K562 (cell line): ENCODE measurements at regions not wholly inside any gene's neighbourhood (a gene's known extent, or its start where the extent isn't known, plus 50 kb on each side); places are given as distances from the start of the nearest gene placed in this dataset.

Experiments used
- ATAC-seq: fragments of 200-7000 bp; cut with Tn5 transposase; 3 replicates; pipeline ENCODE4 v1.9.1; 2020; ENCODE audit warnings: moderate library complexity
- BruUV-seq: library from RNA; stranded (reverse); fragments of 400-500 nt; replicated peaks from 2 replicates; lab custom pipeline; 2021; lab: Mats Ljungman, UMichigan
- CTCF ChIA-PET: fragments of 300-600 bp; formaldehyde crosslinking; extraction: SDS; loops from one replicate; lab custom pipeline; 2021; ENCODE audit warnings: low intra/inter-chr PET ratio; lab: Yijun Ruan, JAX
- POLR2A ChIA-PET: fragments of 300-600, 350-650 bp; sonication (Branson Sonifier 250); formaldehyde crosslinking; extraction: SDS; loops from one replicate; lab custom pipeline; 2021; ENCODE audit warnings: antibody characterized with exemption, inconsistent platforms; lab: Yijun Ruan, JAX
- DNase-seq, 4 experiments: peaks; one replicate each; pipeline versions ENCODE4 v3.0.0 to v3.0.0-alpha.2; 2011 to 2018; ENCODE audit warnings: low spot score in 3 of 4, mixed read lengths in 3 of 4; ENCODE audit errors: extremely low read depth in 1 of 4
- FAIRE-seq: peaks from 2 replicates; lab custom pipeline; 2011; peaks lifted over from hg19 to GRCh38; lab: Jason Lieb, UNC
- H2AFZ ChIP-seq: 2 replicates; pipeline ENCODE4 v1.6.0; 2011; ENCODE audit warnings: low read depth, low read length, control low read depth, inconsistent platforms
- H3K27ac ChIP-seq: fragments of 200-600 bp; 3 replicates; pipeline ENCODE4 v1.8.0; 2011; ENCODE audit warnings: low read depth, mild to moderate bottlenecking, control low read depth, inconsistent platforms, low read length, moderate library complexity, mixed read lengths; ENCODE audit errors: extremely low read depth
- H3K27me3 ChIP-seq, 2 experiments: fragments of 300-600 bp in 1 of 2; 2 replicates in 1 of 2; 3 replicates in 1 of 2; pipeline versions ENCODE4 v1.6.0 to v1.8.0; 2011; ENCODE audit warnings: inconsistent platforms in 2 of 2, low read length in 2 of 2, mild to moderate bottlenecking in 1 of 2, mixed read lengths in 1 of 2, moderate library complexity in 1 of 2; ENCODE audit not compliant: control insufficient read depth in 2 of 2, insufficient read depth in 2 of 2
- H3K36me3 ChIP-seq: fragments of 300-600 bp; 3 replicates; pipeline ENCODE4 v1.8.0; 2011; ENCODE audit warnings: mild to moderate bottlenecking, low read length, inconsistent platforms; ENCODE audit not compliant: control insufficient read depth, insufficient read depth
- H3K4me1 ChIP-seq, 2 experiments: fragments of 200-600 bp in 1 of 2; replicated peaks in 1 of 2; 2 replicates in 1 of 2; 3 replicates in 1 of 2; pipeline versions ENCODE4 v1.5.1 to v1.8.0; 2011; ENCODE audit warnings: inconsistent platforms in 2 of 2, low read length in 2 of 2, mild to moderate bottlenecking in 1 of 2, mixed read lengths in 1 of 2, moderate library complexity in 1 of 2; ENCODE audit not compliant: control insufficient read depth in 2 of 2, insufficient read depth in 2 of 2
- H3K4me2 ChIP-seq: 2 replicates; pipeline ENCODE4 v1.6.1; 2011; ENCODE audit warnings: low read length, control low read depth, inconsistent platforms, mixed read lengths; ENCODE audit not compliant: insufficient read depth
- H3K4me3 ChIP-seq: fragments of 200-600 bp; sonication (generic), shearing (Covaris generic); 2 replicates; pipeline ENCODE4 v1.5.1; 2016; ENCODE audit warnings: control low read depth, inconsistent platforms
- H3K79me2 ChIP-seq: fragments of 200-600 bp; 3 replicates; pipeline ENCODE4 v1.8.0; 2011; ENCODE audit warnings: low read length, inconsistent platforms; ENCODE audit not compliant: control insufficient read depth, insufficient read depth
- H3K9ac ChIP-seq, 2 experiments: 2 replicates each; pipeline versions ENCODE4 v1.6.0 to v1.6.1; 2011; ENCODE audit warnings: low read depth in 2 of 2, low read length in 2 of 2, control low read depth in 1 of 2, inconsistent platforms in 1 of 2, mild to moderate bottlenecking in 1 of 2, mixed read lengths in 1 of 2; ENCODE audit not compliant: insufficient read depth in 1 of 2
- H3K9me1 ChIP-seq: one replicate; pipeline ENCODE4 v1.6.0; 2011; ENCODE audit warnings: inconsistent platforms, mild to moderate bottlenecking, low read length, moderate library complexity; ENCODE audit not compliant: control insufficient read depth, insufficient read depth
- H3K9me3 ChIP-seq: replicated peaks from 2 replicates; pipeline ENCODE4 v1.5.1; 2011; ENCODE audit warnings: low read depth, low read length, inconsistent platforms; ENCODE audit not compliant: control insufficient read depth, insufficient read depth
- H4K20me1 ChIP-seq: replicated peaks from 2 replicates; pipeline ENCODE4 v1.6.1; 2011; ENCODE audit warnings: low read length, inconsistent platforms, mixed read lengths; ENCODE audit not compliant: control insufficient read depth, insufficient read depth
- ADNP ChIP-seq: fragments of 200-800 bp; sonication (Bioruptor generic); IDR thresholded peaks from 2 replicates; pipeline ENCODE4 v1.6.1; 2016; ENCODE audit warnings: missing genetic modification characterization, missing compliant biosample characterization
- CEBPG ChIP-seq, 3 experiments: fragments of 200-800 bp in 1 of 3; sonication (Bioruptor generic) in 1 of 3; sonication (generic) in 1 of 3; formaldehyde crosslinking in 1 of 3; IDR thresholded peaks in 2 of 3; conservative IDR thresholded peaks in 1 of 3; 2 replicates each; pipeline versions ENCODE4 v1.6.1 to v1.8.0; 2016 to 2022; ENCODE audit warnings: missing compliant biosample characterization in 2 of 3, missing genetic modification characterization in 2 of 3, mild to moderate bottlenecking in 1 of 3, missing genetic modification reagents in 1 of 3
- DDX20 ChIP-seq: fragments of 450-650 bp; IDR thresholded peaks from 2 replicates; pipeline ENCODE4 v1.6.1; 2016; ENCODE audit warnings: missing genetic modification characterization, low read depth, mild to moderate bottlenecking, missing compliant biosample characterization, moderate library complexity
- HMG20B ChIP-seq: fragments of 250-450 bp; sonication (Bioruptor Pico); IDR thresholded peaks from 2 replicates; pipeline ENCODE4 v1.5.0; 2021; ENCODE audit warnings: mild to moderate bottlenecking
- KLF6 ChIP-seq: fragments of 250-450 bp; sonication (Bioruptor Pico); IDR thresholded peaks from 2 replicates; pipeline ENCODE4 v1.4.0; 2020; ENCODE audit warnings: mild to moderate bottlenecking, moderate library complexity, borderline replicate concordance
- MAX ChIP-seq: sonication (generic); formaldehyde crosslinking; IDR thresholded peaks from 2 replicates; pipeline ENCODE4 v1.9.0; 2022; ENCODE audit warnings: mild to moderate bottlenecking, missing genetic modification reagents
- PHB2 ChIP-seq: fragments of 450-650 bp; IDR thresholded peaks from 2 replicates; pipeline ENCODE4 v1.6.1; 2017; ENCODE audit warnings: low read depth
- POLR2G ChIP-seq: fragments of 200-400 bp; formaldehyde crosslinking; IDR thresholded peaks from 2 replicates; pipeline ENCODE4 v1.6.1; 2017; ENCODE audit warnings: low read depth, mild to moderate bottlenecking, antibody characterized with exemption, low read length, moderate library complexity
- SRSF3 ChIP-seq: fragments of 200-400 bp; formaldehyde crosslinking; IDR thresholded peaks from 2 replicates; pipeline ENCODE4 v1.6.1; 2016; ENCODE audit warnings: mild to moderate bottlenecking, low read length, moderate library complexity; ENCODE audit not compliant: insufficient read depth
- ZC3H11A ChIP-seq: IDR thresholded peaks from 2 replicates; pipeline ENCODE4 v1.6.1; 2012; ENCODE audit warnings: low read depth, low read length, improper control_type of control experiment
- ZFPM2 ChIP-seq: fragments of 250-450 bp; sonication (Bioruptor Pico); IDR thresholded peaks from 2 replicates; pipeline ENCODE4 v1.5.1; 2022; ENCODE audit warnings: mild to moderate bottlenecking
- ZNF431 ChIP-seq: sonication (generic); formaldehyde crosslinking; IDR thresholded peaks from 2 replicates; pipeline ENCODE4 v1.8.0; 2022; ENCODE audit warnings: mild to moderate bottlenecking, missing genetic modification reagents
- WGBS: fragments of 100-300 bp; shearing (Covaris generic); methylation state at CpG from one replicate; pipeline ENCODE4 v1.1.6; 2016; ENCODE audit warnings: low coverage, mixed read lengths; ENCODE audit not compliant: insufficient coverage; ENCODE audit errors: missing lambda C conversion rate; 5-methylcytosine and 5-hydroxymethylcytosine counted together
- in situ Hi-C: fragments of 300-500 bp; cut with MboI; formaldehyde crosslinking; loops from 4 replicates; pipeline ENCODE4 v1.15.0; 2018; ENCODE audit warnings: inconsistent platforms, mixed read lengths
- intact Hi-C: fragments of 100-400 bp; cut with micrococcal nuclease; formaldehyde crosslinking; loops from 2 replicates; pipeline ENCODE4 v1.14.2; 2022
- TF ChIP-seq, protein P1 (sequence below): IDR thresholded peaks from 2 replicates; pipeline ENCODE4 v1.6.1; 2012; ENCODE audit warnings: low read depth, low read length, improper control_type of control experiment, borderline replicate concordance
- TF ChIP-seq, protein P2 (sequence below): IDR thresholded peaks from 3 replicates; pipeline ENCODE4 v1.6.1; 2011; ENCODE audit warnings: borderline replicate concordance, mild to moderate bottlenecking; ENCODE audit not compliant: insufficient read length, insufficient read depth

DNA sequence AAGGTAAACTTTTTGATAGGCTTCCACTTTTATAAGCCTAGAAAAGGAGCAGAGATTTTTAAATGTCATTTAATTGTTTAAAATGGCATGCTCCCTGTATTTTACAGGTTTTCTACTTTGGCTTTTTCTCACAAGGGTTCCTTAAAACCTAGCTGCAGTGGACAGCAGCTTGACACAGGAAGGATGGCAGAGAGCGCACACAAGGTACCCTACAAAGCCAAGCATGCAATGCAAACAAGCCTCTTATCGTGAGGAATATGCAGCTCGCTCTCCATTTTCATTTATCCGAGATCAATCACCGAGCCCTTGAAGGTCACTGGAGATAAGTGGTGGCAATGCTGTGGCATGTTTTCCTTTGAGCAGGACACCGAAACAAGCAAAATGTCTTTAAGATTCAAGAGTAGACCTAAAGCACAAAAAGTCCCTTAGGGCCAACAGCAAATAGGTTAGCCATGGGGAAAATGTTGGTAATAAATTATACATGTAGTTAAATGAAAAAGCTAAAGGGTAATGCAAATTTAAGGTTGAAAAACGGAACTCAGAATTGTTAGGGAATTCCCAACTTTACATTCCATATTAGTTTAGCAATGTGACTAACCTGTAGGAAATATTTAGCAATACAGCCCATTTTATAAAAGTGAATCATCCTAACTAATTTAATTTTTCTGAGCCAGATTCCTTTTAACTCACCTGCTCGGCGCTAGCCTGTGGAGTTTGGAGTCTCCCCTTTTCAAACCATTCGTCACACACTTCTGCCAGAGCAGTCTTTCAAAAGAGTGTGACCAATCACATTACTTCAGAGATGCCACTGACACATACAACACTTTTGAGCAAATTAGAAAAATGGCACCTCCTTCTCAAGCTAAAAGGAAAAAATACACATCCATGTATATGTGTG lies 337.9 kb upstream of the PKDCC start:
- WGBS, result 1% methylated on average over 10 of the region's 10 CpGs
- intact Hi-C loops (no loop called here), in situ Hi-C loops (no loop called here)
- Histone ChIP-seq H3K9me3 (no peaks in the 10 kb centered on the region), H3K79me2 (no peaks in the 10 kb centered on the region), H3K4me1 (no peaks in the 10 kb centered on the region), H3K9ac (no peak overlapping the region), H3K4me2 (no peak overlapping the region), H3K27me3 (no peaks in the 10 kb centered on the region), H3K4me3 (no peak overlapping the region), H4K20me1 (no peaks in the 10 kb centered on the region), H2AFZ (no peak overlapping the region), H3K36me3 (no peaks in the 10 kb centered on the region), H3K9me1 (no peaks in the 10 kb centered on the region), H3K27ac (no peak overlapping the region)
- ChIA-PET CTCF (no interaction called here), POLR2A (no interaction called here)
- no peak for ATAC-seq
- no peak for TF ChIP-seq ZNF431
- no peak for TF ChIP-seq ZFPM2 (CRISPR knock-in tag)
- TF ChIP-seq PHB2, result no peak
- TF ChIP-seq ADNP (tag), result no peak
- no peak for TF ChIP-seq CEBPG (CRISPR knock-in tag; IDR thresholded peaks at IDR 0.05)
- TF ChIP-seq CEBPG (tag; conservative IDR thresholded peaks at IDR 0.05 in 1 of 2, IDR thresholded peaks at IDR 0.05 in 1 of 2), result no peak
- TF ChIP-seq MAX (CRISPR knock-in tag), result no peak
- TF ChIP-seq, protein P1, sequence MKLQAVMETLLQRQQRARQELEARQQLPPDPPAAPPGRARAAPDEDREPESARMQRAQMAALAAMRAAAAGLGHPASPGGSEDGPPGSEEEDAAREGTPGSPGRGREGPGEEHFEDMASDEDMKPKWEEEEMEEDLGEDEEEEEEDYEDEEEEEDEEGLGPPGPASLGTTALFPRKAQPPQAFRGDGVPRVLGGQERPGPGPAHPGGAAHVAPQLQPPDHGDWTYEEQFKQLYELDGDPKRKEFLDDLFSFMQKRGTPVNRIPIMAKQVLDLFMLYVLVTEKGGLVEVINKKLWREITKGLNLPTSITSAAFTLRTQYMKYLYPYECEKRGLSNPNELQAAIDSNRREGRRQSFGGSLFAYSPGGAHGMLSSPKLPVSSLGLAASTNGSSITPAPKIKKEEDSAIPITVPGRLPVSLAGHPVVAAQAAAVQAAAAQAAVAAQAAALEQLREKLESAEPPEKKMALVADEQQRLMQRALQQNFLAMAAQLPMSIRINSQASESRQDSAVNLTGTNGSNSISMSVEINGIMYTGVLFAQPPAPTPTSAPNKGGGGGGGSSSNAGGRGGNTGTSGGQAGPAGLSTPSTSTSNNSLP, result no peak
- no peak for TF ChIP-seq DDX20
- TF ChIP-seq KLF6 (CRISPR knock-in tag), result no peak
- TF ChIP-seq, protein P2, sequence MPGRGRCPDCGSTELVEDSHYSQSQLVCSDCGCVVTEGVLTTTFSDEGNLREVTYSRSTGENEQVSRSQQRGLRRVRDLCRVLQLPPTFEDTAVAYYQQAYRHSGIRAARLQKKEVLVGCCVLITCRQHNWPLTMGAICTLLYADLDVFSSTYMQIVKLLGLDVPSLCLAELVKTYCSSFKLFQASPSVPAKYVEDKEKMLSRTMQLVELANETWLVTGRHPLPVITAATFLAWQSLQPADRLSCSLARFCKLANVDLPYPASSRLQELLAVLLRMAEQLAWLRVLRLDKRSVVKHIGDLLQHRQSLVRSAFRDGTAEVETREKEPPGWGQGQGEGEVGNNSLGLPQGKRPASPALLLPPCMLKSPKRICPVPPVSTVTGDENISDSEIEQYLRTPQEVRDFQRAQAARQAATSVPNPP, result no peak
- no peak for TF ChIP-seq ZC3H11A
- no peak for TF ChIP-seq POLR2G
- TF ChIP-seq HMG20B (CRISPR knock-in tag), result no peak
- no peak for TF ChIP-seq SRSF3
- BruUV-seq, result no TSS peak
- no peak for FAIRE-seq
- DNase-seq, result no peak
